CD14-positive monocyte (primary cell): ENCODE measurements at regions not wholly inside any gene's neighbourhood (a gene's known extent, or its start where the extent isn't known, plus 50 kb on each side); places are given as distances from the start of the nearest gene placed in this dataset.

Source experiments
- DNase-seq, 3 donors: peaks; one replicate each; pipeline ENCODE4 v3.0.0-alpha.2; 2011 to 2022
- H2AFZ ChIP-seq: 2 replicates; pipeline ENCODE4 v1.6.0; 2012; ENCODE audit warnings: mild to moderate bottlenecking, low read depth, low read length, inconsistent platforms; ENCODE audit not compliant: insufficient read depth, poor library complexity, severe bottlenecking
- H3K27ac ChIP-seq, 2 donors: 1 replicate in 1 of 2; 2 replicates in 1 of 2; pipeline ENCODE4 v1.5.1; 2012 to 2013; ENCODE audit warnings: low read length in 2 of 2, control low read depth in 1 of 2, inconsistent platforms in 1 of 2, low read depth in 1 of 2, mild to moderate bottlenecking in 1 of 2
- H3K27me3 ChIP-seq, 2 donors: one replicate each; pipeline versions ENCODE4 v1.6.0 to v1.6.1; 2011 to 2013; ENCODE audit warnings: low read length in 2 of 2; ENCODE audit not compliant: control insufficient read depth in 2 of 2, insufficient read depth in 2 of 2
- H3K36me3 ChIP-seq, 2 donors: replicated peaks in 1 of 2; 1 replicate in 1 of 2; 2 replicates in 1 of 2; pipeline versions ENCODE4 v1.5.1 to v1.6.1; 2012 to 2013; ENCODE audit warnings: low read length in 2 of 2, control low read depth in 1 of 2, inconsistent platforms in 1 of 2, mild to moderate bottlenecking in 1 of 2; ENCODE audit not compliant: insufficient read depth in 2 of 2, control insufficient read depth in 1 of 2
- H3K4me1 ChIP-seq, 2 donors: 1 replicate in 1 of 2; 2 replicates in 1 of 2; pipeline versions ENCODE4 v1.5.1 to v1.6.1; 2012 to 2013; ENCODE audit warnings: low read length in 2 of 2, control low read depth in 1 of 2, inconsistent platforms in 1 of 2, mild to moderate bottlenecking in 1 of 2, moderate library complexity in 1 of 2; ENCODE audit not compliant: insufficient read depth in 2 of 2, control insufficient read depth in 1 of 2
- H3K4me2 ChIP-seq: replicated peaks from 2 replicates; pipeline ENCODE3; 2012; ENCODE audit warnings: low read length, moderate library complexity, mild to moderate bottlenecking; ENCODE audit not compliant: poor library complexity, severe bottlenecking; ENCODE audit errors: extremely low read depth
- H3K4me3 ChIP-seq, 3 experiments: fragments of 200-600 bp in 1 of 3; sonication (generic) in 1 of 3; replicated peaks in 1 of 3; 1 replicate in 2 of 3; 2 replicates in 1 of 3; pipeline ENCODE4 v1.5.1; 2011 to 2013; ENCODE audit warnings: low read length in 3 of 3, mild to moderate bottlenecking in 3 of 3, control low read depth in 2 of 3, low read depth in 2 of 3, inconsistent platforms in 1 of 3, moderate library complexity in 1 of 3
- H3K79me2 ChIP-seq: 2 replicates; pipeline ENCODE4 v1.6.0; 2012; ENCODE audit warnings: mild to moderate bottlenecking, control low read depth, inconsistent platforms, low read length, moderate library complexity; ENCODE audit not compliant: insufficient read depth
- H3K9ac ChIP-seq: 2 replicates; pipeline ENCODE4 v1.6.0; 2017; ENCODE audit warnings: low read length, mild to moderate bottlenecking; ENCODE audit not compliant: insufficient read depth, poor library complexity, severe bottlenecking
- H3K9me3 ChIP-seq, 2 donors: replicated peaks in 1 of 2; 1 replicate in 1 of 2; 2 replicates in 1 of 2; pipeline versions ENCODE4 v1.5.1 to v1.6.1; 2012 to 2013; ENCODE audit warnings: low read length in 2 of 2, control low read depth in 1 of 2; ENCODE audit not compliant: control insufficient read depth in 1 of 2, insufficient read depth in 1 of 2
- H4K20me1 ChIP-seq: 2 replicates; pipeline ENCODE4 v1.6.0; 2012; ENCODE audit warnings: mild to moderate bottlenecking, low read length, control low read depth, moderate library complexity; ENCODE audit not compliant: insufficient read depth
- H3K27ac Mint-ChIP-seq, 7 donors: one replicate each; pipeline ENCODE4 v1.8.0; 2020; ENCODE audit warnings: mild to moderate bottlenecking in 7 of 7, mixed read lengths in 7 of 7, moderate library complexity in 6 of 7, inconsistent platforms in 2 of 7
- H3K27me3 Mint-ChIP-seq, 3 donors: one replicate each; pipeline ENCODE4 v1.8.0; 2021 to 2022; ENCODE audit warnings: low read depth in 3 of 3, mild to moderate bottlenecking in 3 of 3, mixed read lengths in 3 of 3, moderate library complexity in 3 of 3, inconsistent platforms in 1 of 3
- H3K36me3 Mint-ChIP-seq, 2 donors: one replicate each; pipeline ENCODE4 v1.8.0; 2020; ENCODE audit warnings: mixed read lengths in 2 of 2, inconsistent platforms in 1 of 2, mild to moderate bottlenecking in 1 of 2
- H3K4me1 Mint-ChIP-seq: one replicate; pipeline ENCODE4 v1.8.0; 2020; ENCODE audit warnings: mild to moderate bottlenecking, mixed read lengths
- H3K4me3 Mint-ChIP-seq, 2 donors: one replicate each; pipeline ENCODE4 v1.8.0; 2020; ENCODE audit warnings: mild to moderate bottlenecking in 2 of 2, mixed read lengths in 2 of 2, moderate library complexity in 1 of 2
- H3K9me3 Mint-ChIP-seq, 7 donors: one replicate each; pipeline ENCODE4 v1.8.0; 2020 to 2022; ENCODE audit warnings: mixed read lengths in 7 of 7, mild to moderate bottlenecking in 6 of 7, moderate library complexity in 6 of 7, inconsistent platforms in 2 of 7
- CTCF ChIP-seq: fragments of 200-600 bp; IDR thresholded peaks from one replicate; pipeline ENCODE4 v1.8.0; 2022; ENCODE audit warnings: antibody characterized with exemption, mild to moderate bottlenecking
- WGBS: methylation state at CpG from one replicate; pipeline ENCODE4 v1.1.5; 2013; ENCODE audit warnings: missing lambda C conversion rate; ENCODE audit not compliant: insufficient coverage; 5-methylcytosine and 5-hydroxymethylcytosine counted together
- intact Hi-C, 2 donors: fragments of 100-400 bp; cut with micrococcal nuclease; formaldehyde crosslinking; loops; one replicate each; pipeline versions ENCODE4 v1.15.0 to v1.15.1; 2023

DNA sequence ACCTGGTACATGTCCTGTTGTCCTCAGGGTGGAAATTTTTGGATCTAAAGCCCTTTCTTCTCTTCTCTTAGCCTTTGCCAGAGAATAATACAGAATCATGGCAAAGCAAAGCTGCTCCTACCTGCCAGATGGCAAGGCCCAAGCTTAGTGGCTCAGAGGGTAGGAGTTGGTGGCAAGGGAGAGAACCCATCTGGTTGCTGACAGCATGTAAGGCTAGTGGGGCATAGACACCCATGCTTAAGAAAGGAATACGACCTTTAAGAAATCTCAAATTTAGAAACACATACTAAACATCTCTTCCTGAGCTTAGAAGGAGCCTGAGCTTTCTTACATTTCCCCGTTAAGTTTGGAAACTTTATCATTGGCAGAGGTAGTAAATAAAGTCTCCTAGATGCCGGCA, 395.0 kb upstream of the SOX9 start:
- Histone ChIP-seq H3K9ac (no peak overlapping the region), H3K9me3 (peaks cover 0 to 10% of the 10 kb centered on the region in 2 donors), H3K27ac (no peak overlapping the region), H3K36me3 (no peaks in the 10 kb centered on the region), H2AFZ (no peak overlapping the region), H3K4me1 (no peaks in the 10 kb centered on the region), H4K20me1 (no peaks in the 10 kb centered on the region), H3K79me2 (no peaks in the 10 kb centered on the region), H3K4me2 (no peak overlapping the region), H3K4me3 (no peak overlapping the region), H3K27me3 (no peaks in the 10 kb centered on the region)
- H3K4me3 Mint-ChIP-seq: no peak overlapping the region
- no peak for DNase-seq
- H3K36me3 Mint-ChIP-seq: no peaks in the 10 kb centered on the region
- H3K27me3 Mint-ChIP-seq: no peaks in the 10 kb centered on the region
- H3K4me1 Mint-ChIP-seq: no peaks in the 10 kb centered on the region
- no peak for TF ChIP-seq CTCF
- intact Hi-C loops: no loop called here
- peaks cover 0 to 8% (median 5%) of the 10 kb centered on the region in 7 donors for H3K9me3 Mint-ChIP-seq
- WGBS: no CpG with 5 or more reads among the region's 3 CpGs
- no peak overlapping the region for H3K27ac Mint-ChIP-seq

- 81% methylated on average over 5 of the region's 5 CpGs for WGBS
- no peaks in the 10 kb centered on the region for H3K27me3 Mint-ChIP-seq
- Histone ChIP-seq H4K20me1 (no peaks in the 10 kb centered on the region), H3K9ac (no peak overlapping the region), H2AFZ (no peak overlapping the region), H3K4me1 (no peaks in the 10 kb centered on the region), H3K9me3 (peaks cover 0 to 10% of the 10 kb centered on the region in 2 donors), H3K4me2 (no peak overlapping the region), H3K4me3 (no peak overlapping the region), H3K36me3 (no peaks in the 10 kb centered on the region), H3K79me2 (no peaks in the 10 kb centered on the region), H3K27me3 (no peaks in the 10 kb centered on the region), H3K27ac (no peak overlapping the region)
- peaks cover 0 to 8% (median 5%) of the 10 kb centered on the region in 7 donors for H3K9me3 Mint-ChIP-seq
- H3K4me3 Mint-ChIP-seq: no peak overlapping the region
- intact Hi-C loops: no loop called here
- no peak for DNase-seq
- no peak for TF ChIP-seq CTCF
- H3K36me3 Mint-ChIP-seq: no peaks in the 10 kb centered on the region
- no peaks in the 10 kb centered on the region for H3K4me1 Mint-ChIP-seq
- H3K27ac Mint-ChIP-seq: no peak overlapping the region
Observed at GRCh38 chr17:71726341-71726740, 394.5 kb upstream of the SOX9 start.
